H1 (cell line): ENCODE measurements at regions not wholly inside any gene's neighbourhood (a gene's known extent, or its start where the extent isn't known, plus 50 kb on each side); places are given as distances from the start of the nearest gene placed in this dataset.

Experiments used
- CTCF ChIA-PET: fragments of 300-600 bp; sonication (Branson Sonifier 250); formaldehyde crosslinking; loops from one replicate; lab custom pipeline; 2021; ENCODE audit not compliant: partially characterized antibody; lab: Charles Lee
- POLR2A ChIA-PET: fragments of 300-600 bp; sonication (Branson Sonifier 250); formaldehyde crosslinking; loops from one replicate; lab custom pipeline; 2021; ENCODE audit warnings: inconsistent platforms; ENCODE audit not compliant: partially characterized antibody; lab: Charles Lee
- DNase-seq, 2 experiments: peaks; one replicate each; pipeline versions ENCODE4 v3.0.0 to v3.0.0-alpha.2; 2010 to 2022; ENCODE audit warnings: low spot score in 2 of 2, low read depth in 1 of 2, mixed read lengths in 1 of 2
- FAIRE-seq: peaks from 2 replicates; lab custom pipeline; 2011; peaks lifted over from hg19 to GRCh38; lab: Jason Lieb, UNC
- H2AFZ ChIP-seq: 2 replicates; pipeline ENCODE4 v1.8.1; 2012; ENCODE audit warnings: low read length, inconsistent platforms
- H2AK5ac ChIP-seq: 2 replicates; pipeline ENCODE4 v1.6.1; 2013; ENCODE audit warnings: low read depth, low read length
- H2BK120ac ChIP-seq: replicated peaks from 2 replicates; pipeline ENCODE3; 2013; ENCODE audit warnings: low read depth, low read length, inconsistent platforms
- H2BK12ac ChIP-seq: 2 replicates; pipeline ENCODE4 v1.6.1; 2013; ENCODE audit warnings: low read depth, low read length
- H2BK15ac ChIP-seq: 2 replicates; pipeline ENCODE4 v1.6.1; 2013; ENCODE audit warnings: low read length
- H2BK20ac ChIP-seq: 2 replicates; pipeline ENCODE4 v1.6.1; 2013; ENCODE audit warnings: low read length
- H2BK5ac ChIP-seq: 2 replicates; pipeline ENCODE4 v1.6.1; 2013; ENCODE audit warnings: low read depth, low read length
- H3K14ac ChIP-seq: 2 replicates; pipeline ENCODE4 v1.6.1; 2013; ENCODE audit warnings: inconsistent platforms; ENCODE audit not compliant: insufficient read length
- H3K18ac ChIP-seq: 2 replicates; pipeline ENCODE4 v1.6.1; 2013; ENCODE audit warnings: low read length; ENCODE audit errors: extremely low read depth
- H3K23ac ChIP-seq: 2 replicates; pipeline ENCODE4 v1.6.1; 2013; ENCODE audit warnings: inconsistent platforms; ENCODE audit not compliant: insufficient read length
- H3K23me2 ChIP-seq: 2 replicates; pipeline ENCODE4 v1.6.1; 2013; ENCODE audit warnings: low read depth, low read length
- H3K27ac ChIP-seq: 2 replicates; pipeline ENCODE4 v1.6.1; 2011; ENCODE audit warnings: low read depth, low read length, inconsistent platforms
- H3K27me3 ChIP-seq, 4 experiments: replicated peaks in 1 of 4; 1 replicate in 1 of 4; 2 replicates in 3 of 4; pipeline versions ENCODE4 v1.6.1 to v1.8.1; 2011 to 2013; ENCODE audit warnings: low read length in 3 of 4, mild to moderate bottlenecking in 3 of 4, inconsistent platforms in 2 of 4, mixed read lengths in 2 of 4, moderate library complexity in 1 of 4; ENCODE audit not compliant: control insufficient read depth in 3 of 4, insufficient read depth in 3 of 4; ENCODE audit errors: extremely low read depth in 1 of 4
- H3K36me3 ChIP-seq, 4 experiments: 2 replicates each; pipeline versions ENCODE4 v1.6.1 to v1.8.1; 2011 to 2013; ENCODE audit warnings: mild to moderate bottlenecking in 4 of 4, low read length in 3 of 4, moderate library complexity in 2 of 4, control low read depth in 1 of 4, inconsistent platforms in 1 of 4; ENCODE audit not compliant: insufficient read depth in 4 of 4, control insufficient read depth in 2 of 4
- H3K4ac ChIP-seq: replicated peaks from 2 replicates; pipeline ENCODE3; 2013; ENCODE audit warnings: low read length, low read depth, mixed read lengths, inconsistent platforms; ENCODE audit not compliant: insufficient read length
- H3K4me1 ChIP-seq, 4 experiments: replicated peaks in 1 of 4; 1 replicate in 1 of 4; 2 replicates in 3 of 4; pipeline versions ENCODE4 v1.6.1 to v1.8.1; 2011 to 2013; ENCODE audit warnings: low read length in 3 of 4, inconsistent platforms in 2 of 4, mixed read lengths in 1 of 4; ENCODE audit not compliant: insufficient read depth in 4 of 4, control insufficient read depth in 3 of 4
- H3K4me2 ChIP-seq, 2 experiments: 2 replicates each; pipeline versions ENCODE4 v1.6.1 to v1.8.1; 2011 to 2013; ENCODE audit warnings: low read depth in 2 of 2, low read length in 2 of 2, control low read depth in 1 of 2, inconsistent platforms in 1 of 2, mild to moderate bottlenecking in 1 of 2; ENCODE audit not compliant: insufficient read depth in 1 of 2
- H3K4me3 ChIP-seq, 4 experiments: fragments of 200-600, 300-600 bp in 1 of 4; sonication (generic), shearing (Covaris generic), sonication (Bioruptor Twin) in 1 of 4; 2 replicates each; pipeline versions ENCODE4 v1.5.1 to v1.8.1; 2011 to 2016; ENCODE audit warnings: low read length in 4 of 4, low read depth in 3 of 4, control low read depth in 2 of 4, inconsistent platforms in 2 of 4, mild to moderate bottlenecking in 2 of 4, mixed read lengths in 1 of 4, moderate library complexity in 1 of 4; ENCODE audit not compliant: insufficient read depth in 2 of 4; ENCODE audit errors: extremely low read depth in 1 of 4
- H3K56ac ChIP-seq: replicated peaks from 2 replicates; pipeline ENCODE3; 2013; ENCODE audit warnings: low read depth, mild to moderate bottlenecking, mixed read lengths, low read length, inconsistent platforms; ENCODE audit not compliant: insufficient read length
- H3K79me1 ChIP-seq: 2 replicates; pipeline ENCODE4 v1.6.1; 2013; ENCODE audit warnings: low read depth, low read length, control low read depth
- H3K79me2 ChIP-seq, 2 experiments: 2 replicates each; pipeline versions ENCODE4 v1.6.1 to v1.8.1; 2012 to 2013; ENCODE audit warnings: low read length in 2 of 2, mild to moderate bottlenecking in 2 of 2, inconsistent platforms in 1 of 2; ENCODE audit not compliant: insufficient read depth in 2 of 2, control insufficient read depth in 1 of 2
- H3K9ac ChIP-seq, 4 experiments: replicated peaks in 1 of 4; 1 replicate in 1 of 4; 2 replicates in 3 of 4; pipeline versions ENCODE4 v1.6.1 to v1.8.1; 2011 to 2013; ENCODE audit warnings: low read depth in 3 of 4, low read length in 3 of 4, control low read depth in 2 of 4, mild to moderate bottlenecking in 2 of 4, moderate library complexity in 2 of 4, inconsistent platforms in 1 of 4; ENCODE audit errors: extremely low read depth in 1 of 4
- H3K9me3 ChIP-seq, 2 experiments: 2 replicates each; pipeline versions ENCODE4 v1.6.1 to v1.8.1; 2012 to 2013; ENCODE audit warnings: mild to moderate bottlenecking in 2 of 2, moderate library complexity in 2 of 2, control low read depth in 1 of 2, inconsistent platforms in 1 of 2, low read depth in 1 of 2, low read length in 1 of 2, mixed read lengths in 1 of 2; ENCODE audit not compliant: insufficient read depth in 2 of 2
- H4K20me1 ChIP-seq, 2 experiments: replicated peaks in 1 of 2; 2 replicates each; pipeline versions ENCODE3 to v1.8.1; 2011 to 2013; ENCODE audit warnings: inconsistent platforms in 2 of 2, low read length in 2 of 2, mild to moderate bottlenecking in 1 of 2; ENCODE audit not compliant: insufficient read depth in 2 of 2, control insufficient read depth in 1 of 2
- H4K5ac ChIP-seq: 2 replicates; pipeline ENCODE4 v1.6.1; 2013; ENCODE audit warnings: low read length, low read depth, mixed read lengths, inconsistent platforms; ENCODE audit not compliant: insufficient read length
- H4K8ac ChIP-seq: 2 replicates; pipeline ENCODE4 v1.8.0; 2013; ENCODE audit warnings: mild to moderate bottlenecking, moderate library complexity, low read length, inconsistent platforms; ENCODE audit not compliant: insufficient read depth; ENCODE audit errors: extremely low read depth
- H4K91ac ChIP-seq: replicated peaks from 2 replicates; pipeline ENCODE3; 2013; ENCODE audit warnings: low read length, mixed read lengths, inconsistent platforms; ENCODE audit not compliant: insufficient read length
- ATF2 ChIP-seq: IDR thresholded peaks from 2 replicates; pipeline ENCODE4 v1.6.1; 2012; ENCODE audit warnings: low read length, inconsistent platforms
- CTCF ChIP-seq, 3 experiments: IDR thresholded peaks; 1 replicate in 2 of 3; 2 replicates in 1 of 3; pipeline versions ENCODE4 v1.5.1 to v1.6.1; 2011; ENCODE audit warnings: low read length in 3 of 3, mild to moderate bottlenecking in 3 of 3, inconsistent platforms in 2 of 3, low read depth in 1 of 3, moderate library complexity in 1 of 3; ENCODE audit not compliant: insufficient read depth in 1 of 3; ENCODE audit errors: control extremely low read depth in 1 of 3
- NANOG ChIP-seq: IDR thresholded peaks from 2 replicates; pipeline ENCODE4 v1.6.1; 2011; ENCODE audit warnings: low read length, low read depth, mild to moderate bottlenecking, inconsistent platforms; ENCODE audit not compliant: insufficient read depth, poor library complexity, severe bottlenecking
- PHF8 ChIP-seq: fragments of 200-600 bp; sonication (generic); conservative IDR thresholded peaks from 2 replicates; pipeline ENCODE4 v1.7.1; 2012; ENCODE audit warnings: low read depth, mild to moderate bottlenecking, inconsistent platforms, low read length, moderate library complexity
- POU5F1 ChIP-seq: IDR thresholded peaks from 2 replicates; pipeline ENCODE4 v1.6.1; 2011; ENCODE audit warnings: low read depth, mild to moderate bottlenecking, low read length, moderate library complexity
- RAD21 ChIP-seq, 2 experiments: IDR thresholded peaks in 1 of 2; conservative IDR thresholded peaks in 1 of 2; 2 replicates each; pipeline ENCODE4 v1.6.1; 2011; ENCODE audit warnings: low read depth in 2 of 2, low read length in 2 of 2, improper control_type of control experiment in 1 of 2, inconsistent platforms in 1 of 2, mild to moderate bottlenecking in 1 of 2, moderate library complexity in 1 of 2
- SP4 ChIP-seq: IDR thresholded peaks from 2 replicates; pipeline ENCODE4 v1.6.1; 2012; ENCODE audit warnings: low read length, inconsistent platforms
- TCF12 ChIP-seq: IDR thresholded peaks from 2 replicates; pipeline ENCODE4 v1.6.1; 2011; ENCODE audit warnings: low read depth, mild to moderate bottlenecking, low read length
- WGBS, 2 experiments: shearing (Covaris generic) in 1 of 2; methylation state at CpG; one replicate each; pipeline versions ENCODE4 v1.1.6 to v1.1.7; 2013 to 2015; ENCODE audit warnings: low lambda C conversion rate in 2 of 2, mixed read lengths in 2 of 2, inconsistent platforms in 1 of 2, low coverage in 1 of 2, missing lambda C conversion rate in 1 of 2; ENCODE audit not compliant: insufficient replicate concordance in 2 of 2, insufficient coverage in 1 of 2, insufficient read length in 1 of 2; ENCODE audit errors: extremely low coverage in 1 of 2, missing lambda C conversion rate in 1 of 2; 5-methylcytosine and 5-hydroxymethylcytosine counted together

- H2AFZ ChIP-seq = no peak overlapping the region
- H2BK12ac ChIP-seq = no peak overlapping the region
- ChIA-PET POLR2A (interaction anchor here (1.5 kb wide), 1 partner anchor 35 kb away, joined by 3 read pairs; no protein-coding TSS in a partner anchor), CTCF (interaction anchor here (0.6 to 3.6 kb wide), 29 partner anchors 8 to 1474 kb away, joined by 3 to 17 read pairs (median 4); no protein-coding TSS in a partner anchor)
- H3K79me2 ChIP-seq = no peaks in the 10 kb centered on the region
- no peak overlapping the region for H4K91ac ChIP-seq
- no peak overlapping the region for H3K27ac ChIP-seq
- no peak overlapping the region for H3K4ac ChIP-seq
- no peak overlapping the region for H2BK5ac ChIP-seq
- H3K36me3 ChIP-seq = no peaks in the 10 kb centered on the region
- H4K8ac ChIP-seq = no peak overlapping the region
- H2BK120ac ChIP-seq = no peak overlapping the region
- no peaks in the 10 kb centered on the region for H3K79me1 ChIP-seq
- no peak overlapping the region for H2BK20ac ChIP-seq
- FAIRE-seq = peak; percentile 95
- no peak overlapping the region for H4K5ac ChIP-seq
- H3K4me2 ChIP-seq = peak overlapping the region; percentile 90 to 91; a peak in 1 of 4 replicates
- no peak for TF ChIP-seq TCF12
- no peak for TF ChIP-seq SP4
- TF ChIP-seq POU5F1 = no peak
- no peak for TF ChIP-seq ATF2
- no peak for TF ChIP-seq NANOG
- peak; percentile 48 to 84 (median 71) for TF ChIP-seq CTCF (IDR thresholded peaks at IDR 0.05; ENCODE audit: control extremely low read depth in 1 of 3, insufficient read depth in 1 of 3, low read depth in 1 of 3, low read length in 3 of 3)
- peak; percentile 96 to 97 for TF ChIP-seq RAD21 (IDR thresholded peaks at IDR 0.05 in 1 of 2, conservative IDR thresholded peaks at IDR 0.05 in 1 of 2; ENCODE audit: low read depth in 2 of 2, low read length in 2 of 2)
- no peak for TF ChIP-seq PHF8
- no peak overlapping the region for H3K14ac ChIP-seq
- no peaks in the 10 kb centered on the region for H4K20me1 ChIP-seq
- H3K9ac ChIP-seq = no peak overlapping the region
- peak in 1 of 2 experiments; percentile 80 for DNase-seq
- peaks cover 3% of the 10 kb centered on the region; the same call in 1 of the 2 replicates for H3K23me2 ChIP-seq
- peak overlapping the region; percentile 51; the same call in 1 of the 2 replicates for H3K18ac ChIP-seq
- no peak overlapping the region for H2AK5ac ChIP-seq
- 14% methylated on average over 5 of the region's 5 CpGs; no CpG with 5 or more reads in 1 of the 2 experiments for WGBS, 2 experiments
- no peaks in the 10 kb centered on the region for H3K9me3 ChIP-seq
- no peak overlapping the region for H3K56ac ChIP-seq
- 0 out of 7 replicates have a peak, but pooled peaks cover 0 to 6% (median 0%) of the 10 kb centered on the region in 4 experiments for H3K4me1 ChIP-seq
- H3K27me3 ChIP-seq = no peaks in the 10 kb centered on the region; a peak in 1 of 7 replicates
- H2BK15ac ChIP-seq = no peak overlapping the region
- H3K4me3 ChIP-seq = peak overlapping the region in 1 of 4 experiments; percentile 76; a peak in 2 of 8 replicates
- no peak overlapping the region for H3K23ac ChIP-seq
Observed at GRCh38 chr3:182683453-182683852, 109.9 kb upstream of the ATP11B start.
